ENCODE measurements at regions not wholly inside any gene's neighbourhood (a gene's known extent, or its start where the extent isn't known, plus 50 kb on each side); places are given as distances from the start of the nearest gene placed in this dataset.

DNA sequence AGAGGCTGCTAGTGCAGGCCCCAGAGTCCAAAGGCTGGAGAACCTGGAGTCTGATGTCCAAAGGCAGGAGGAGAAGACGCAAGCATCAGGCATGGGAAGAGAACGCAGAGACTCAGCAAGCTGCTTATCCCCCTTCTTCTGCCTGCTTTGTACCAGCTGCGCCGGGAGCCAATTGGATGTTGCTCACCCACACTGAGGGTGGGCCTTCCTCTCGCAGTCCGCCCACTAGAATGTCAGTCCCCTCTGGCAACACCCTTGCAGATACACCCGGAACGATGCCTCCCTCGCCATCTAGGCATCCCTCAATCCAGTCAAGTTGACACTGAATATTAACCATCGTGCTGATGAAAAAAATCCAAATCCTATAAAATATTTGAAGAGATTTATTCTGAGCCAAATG is 141.6 kb downstream of the TWIST2 start (continued):
- TF ChIP-seq, protein P1, sequence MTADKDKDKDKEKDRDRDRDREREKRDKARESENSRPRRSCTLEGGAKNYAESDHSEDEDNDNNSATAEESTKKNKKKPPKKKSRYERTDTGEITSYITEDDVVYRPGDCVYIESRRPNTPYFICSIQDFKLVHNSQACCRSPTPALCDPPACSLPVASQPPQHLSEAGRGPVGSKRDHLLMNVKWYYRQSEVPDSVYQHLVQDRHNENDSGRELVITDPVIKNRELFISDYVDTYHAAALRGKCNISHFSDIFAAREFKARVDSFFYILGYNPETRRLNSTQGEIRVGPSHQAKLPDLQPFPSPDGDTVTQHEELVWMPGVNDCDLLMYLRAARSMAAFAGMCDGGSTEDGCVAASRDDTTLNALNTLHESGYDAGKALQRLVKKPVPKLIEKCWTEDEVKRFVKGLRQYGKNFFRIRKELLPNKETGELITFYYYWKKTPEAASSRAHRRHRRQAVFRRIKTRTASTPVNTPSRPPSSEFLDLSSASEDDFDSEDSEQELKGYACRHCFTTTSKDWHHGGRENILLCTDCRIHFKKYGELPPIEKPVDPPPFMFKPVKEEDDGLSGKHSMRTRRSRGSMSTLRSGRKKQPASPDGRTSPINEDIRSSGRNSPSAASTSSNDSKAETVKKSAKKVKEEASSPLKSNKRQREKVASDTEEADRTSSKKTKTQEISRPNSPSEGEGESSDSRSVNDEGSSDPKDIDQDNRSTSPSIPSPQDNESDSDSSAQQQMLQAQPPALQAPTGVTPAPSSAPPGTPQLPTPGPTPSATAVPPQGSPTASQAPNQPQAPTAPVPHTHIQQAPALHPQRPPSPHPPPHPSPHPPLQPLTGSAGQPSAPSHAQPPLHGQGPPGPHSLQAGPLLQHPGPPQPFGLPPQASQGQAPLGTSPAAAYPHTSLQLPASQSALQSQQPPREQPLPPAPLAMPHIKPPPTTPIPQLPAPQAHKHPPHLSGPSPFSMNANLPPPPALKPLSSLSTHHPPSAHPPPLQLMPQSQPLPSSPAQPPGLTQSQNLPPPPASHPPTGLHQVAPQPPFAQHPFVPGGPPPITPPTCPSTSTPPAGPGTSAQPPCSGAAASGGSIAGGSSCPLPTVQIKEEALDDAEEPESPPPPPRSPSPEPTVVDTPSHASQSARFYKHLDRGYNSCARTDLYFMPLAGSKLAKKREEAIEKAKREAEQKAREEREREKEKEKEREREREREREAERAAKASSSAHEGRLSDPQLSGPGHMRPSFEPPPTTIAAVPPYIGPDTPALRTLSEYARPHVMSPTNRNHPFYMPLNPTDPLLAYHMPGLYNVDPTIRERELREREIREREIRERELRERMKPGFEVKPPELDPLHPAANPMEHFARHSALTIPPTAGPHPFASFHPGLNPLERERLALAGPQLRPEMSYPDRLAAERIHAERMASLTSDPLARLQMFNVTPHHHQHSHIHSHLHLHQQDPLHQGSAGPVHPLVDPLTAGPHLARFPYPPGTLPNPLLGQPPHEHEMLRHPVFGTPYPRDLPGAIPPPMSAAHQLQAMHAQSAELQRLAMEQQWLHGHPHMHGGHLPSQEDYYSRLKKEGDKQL (CRISPR knock-in tag; IDR thresholded peaks at IDR 0.05; ENCODE audit: low read depth), result no peak
- TF ChIP-seq, protein P2, sequence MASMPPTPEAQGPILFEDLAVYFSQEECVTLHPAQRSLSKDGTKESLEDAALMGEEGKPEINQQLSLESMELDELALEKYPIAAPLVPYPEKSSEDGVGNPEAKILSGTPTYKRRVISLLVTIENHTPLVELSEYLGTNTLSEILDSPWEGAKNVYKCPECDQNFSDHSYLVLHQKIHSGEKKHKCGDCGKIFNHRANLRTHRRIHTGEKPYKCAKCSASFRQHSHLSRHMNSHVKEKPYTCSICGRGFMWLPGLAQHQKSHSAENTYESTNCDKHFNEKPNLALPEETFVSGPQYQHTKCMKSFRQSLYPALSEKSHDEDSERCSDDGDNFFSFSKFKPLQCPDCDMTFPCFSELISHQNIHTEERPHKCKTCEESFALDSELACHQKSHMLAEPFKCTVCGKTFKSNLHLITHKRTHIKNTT (CRISPR knock-in tag; IDR thresholded peaks at IDR 0.05), result no peak
- no peak for TF ChIP-seq TEAD2 (CRISPR knock-in tag; IDR thresholded peaks at IDR 0.05)
- TF ChIP-seq HOMEZ (CRISPR knock-in tag; IDR thresholded peaks at IDR 0.05; ENCODE audit: low read depth), result no peak
- no peak for TF ChIP-seq ZNF773 (CRISPR knock-in tag; IDR thresholded peaks at IDR 0.05; ENCODE audit: borderline replicate concordance)
- TF ChIP-seq, protein P3, sequence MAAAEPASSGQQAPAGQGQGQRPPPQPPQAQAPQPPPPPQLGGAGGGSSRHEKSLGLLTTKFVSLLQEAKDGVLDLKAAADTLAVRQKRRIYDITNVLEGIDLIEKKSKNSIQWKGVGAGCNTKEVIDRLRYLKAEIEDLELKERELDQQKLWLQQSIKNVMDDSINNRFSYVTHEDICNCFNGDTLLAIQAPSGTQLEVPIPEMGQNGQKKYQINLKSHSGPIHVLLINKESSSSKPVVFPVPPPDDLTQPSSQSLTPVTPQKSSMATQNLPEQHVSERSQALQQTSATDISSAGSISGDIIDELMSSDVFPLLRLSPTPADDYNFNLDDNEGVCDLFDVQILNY (CRISPR knock-in tag; conservative IDR thresholded peaks at IDR 0.05), result no peak
- no peak for TF ChIP-seq DR1 (CRISPR knock-in tag; IDR thresholded peaks at IDR 0.05)
- TF ChIP-seq ZNF143 (CRISPR knock-in tag; IDR thresholded peaks at IDR 0.05), result no peak
- TF ChIP-seq ZSCAN5A (CRISPR knock-in tag; IDR thresholded peaks at IDR 0.05; ENCODE audit: borderline replicate concordance), result no peak
